Endodermal cell (in vitro differentiated cells): ENCODE measurements at regions not wholly inside any gene's neighbourhood (a gene's known extent, or its start where the extent isn't known, plus 50 kb on each side); places are given as distances from the start of the nearest gene placed in this dataset.
A peak's percentile ranks its signal among the peaks of the same experiment; 100 is the strongest.

ENCODE experiments used
- DNase-seq: peaks from one replicate; pipeline ENCODE4 v3.0.0-alpha.2; 2017
- H3K27ac ChIP-seq: 2 replicates; pipeline ENCODE4 v1.5.1; 2013; ENCODE audit warnings: mild to moderate bottlenecking, low read depth, low read length, moderate library complexity
- H3K27me3 ChIP-seq: 2 replicates; pipeline ENCODE4 v1.6.1; 2013; ENCODE audit warnings: mild to moderate bottlenecking, low read length, moderate library complexity; ENCODE audit not compliant: insufficient read depth, control insufficient read depth, poor library complexity, severe bottlenecking
- H3K36me3 ChIP-seq: 2 replicates; pipeline ENCODE4 v1.7.0; 2013; ENCODE audit warnings: mild to moderate bottlenecking, low read length, moderate library complexity; ENCODE audit not compliant: control insufficient read depth, insufficient read depth
- H3K4me1 ChIP-seq: one replicate; pipeline ENCODE4 v1.7.0; 2013; ENCODE audit warnings: low read length; ENCODE audit not compliant: control insufficient read depth, insufficient read depth
- H3K4me3 ChIP-seq: 2 replicates; pipeline ENCODE4 v1.5.1; 2013; ENCODE audit warnings: mild to moderate bottlenecking, low read length, moderate library complexity
- H3K9ac ChIP-seq: 2 replicates; pipeline ENCODE4 v1.6.1; 2013; ENCODE audit warnings: mild to moderate bottlenecking, low read length, moderate library complexity; ENCODE audit not compliant: poor library complexity, severe bottlenecking; ENCODE audit errors: extremely low read depth
- H3K9me3 ChIP-seq: 2 replicates; pipeline ENCODE4 v1.6.1; 2013; ENCODE audit warnings: mild to moderate bottlenecking, low read length, moderate library complexity; ENCODE audit not compliant: control insufficient read depth
- H3K27ac Mint-ChIP-seq: 2 replicates; pipeline ENCODE4 v1.8.0; 2020; ENCODE audit warnings: mixed read lengths
- H3K27me3 Mint-ChIP-seq: 2 replicates; pipeline ENCODE4 v1.8.0; 2021; ENCODE audit warnings: mild to moderate bottlenecking, mixed read lengths; ENCODE audit not compliant: insufficient read depth
- H3K36me3 Mint-ChIP-seq: 2 replicates; pipeline ENCODE4 v1.8.0; 2020; ENCODE audit warnings: low read depth, mixed read lengths
- H3K4me1 Mint-ChIP-seq: 2 replicates; pipeline ENCODE4 v1.8.0; 2020; ENCODE audit warnings: mixed read lengths
- H3K4me3 Mint-ChIP-seq: 2 replicates; pipeline ENCODE4 v1.8.0; 2020; ENCODE audit warnings: mild to moderate bottlenecking, moderate library complexity, mixed read lengths
- H3K9me3 Mint-ChIP-seq: 2 replicates; pipeline ENCODE4 v1.8.0; 2020; ENCODE audit warnings: mild to moderate bottlenecking, mixed read lengths
- WGBS, 2 experiments: methylation state at CpG; one replicate each; pipeline versions ENCODE4 v1.1.5 to v1.1.7; 2013; ENCODE audit warnings: missing lambda C conversion rate in 2 of 2, mixed read lengths in 1 of 2; ENCODE audit not compliant: insufficient coverage in 1 of 2, insufficient read length in 1 of 2; 5-methylcytosine and 5-hydroxymethylcytosine counted together
- TF ChIP-seq, protein P1 (sequence below): fragments of 200-600 bp; sonication (generic); conservative IDR thresholded peaks from 2 replicates; pipeline ENCODE4 v1.5.0; 2021; ENCODE audit warnings: antibody characterized with exemption, mild to moderate bottlenecking

DNA sequence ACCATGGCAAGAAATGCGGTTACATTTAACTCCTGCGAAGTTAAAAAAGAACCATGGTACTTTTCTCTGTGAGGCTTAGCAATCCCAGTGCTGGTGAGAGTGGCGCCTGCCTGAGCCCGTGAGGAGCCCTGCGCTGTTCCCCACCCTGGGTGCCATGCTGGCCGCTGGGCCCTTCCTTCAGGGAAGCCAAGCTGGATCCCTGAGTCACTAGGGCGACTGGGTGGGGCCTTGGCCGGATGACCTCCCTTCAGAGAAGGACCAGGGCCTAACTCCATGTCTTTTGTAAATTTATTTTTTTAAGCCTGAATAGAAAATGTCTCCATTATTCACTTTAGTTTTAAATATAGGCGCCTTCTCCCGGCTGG, 209.1 kb downstream of the ERMARD start:
- no peaks in the 10 kb centered on the region for H3K4me1 Mint-ChIP-seq

DNA sequence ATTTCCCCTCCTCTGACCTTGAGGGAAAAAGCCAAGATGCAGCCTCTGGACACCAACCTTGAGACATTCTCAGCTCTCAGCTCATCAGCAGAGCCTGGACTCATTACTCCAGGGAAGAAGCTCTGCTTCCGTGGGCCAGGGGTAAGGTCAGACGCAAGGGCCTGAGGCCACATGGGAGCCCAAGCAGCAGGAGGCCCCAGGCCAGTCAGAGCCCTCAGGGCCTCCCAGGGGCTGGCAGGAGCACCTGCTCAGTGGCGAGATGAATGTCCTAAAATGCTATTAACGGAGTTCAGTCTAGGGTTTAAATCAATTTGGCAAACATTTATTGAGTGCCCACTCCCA, 208.6 kb downstream of the ERMARD start:
- H3K9ac ChIP-seq = no peak overlapping the region
- Mint-ChIP-seq H3K36me3 (no peaks in the 10 kb centered on the region), H3K4me1 (no peaks in the 10 kb centered on the region), H3K27ac (no peak overlapping the region), H3K4me3 (no peak overlapping the region), H3K9me3 (no peaks in the 10 kb centered on the region), H3K27me3 (peaks cover 7% of the 10 kb centered on the region)
- H3K27ac ChIP-seq = no peak overlapping the region
- DNase-seq = peak; percentile 32
- H3K4me3 ChIP-seq = no peak overlapping the region
- TF ChIP-seq, protein P1, sequence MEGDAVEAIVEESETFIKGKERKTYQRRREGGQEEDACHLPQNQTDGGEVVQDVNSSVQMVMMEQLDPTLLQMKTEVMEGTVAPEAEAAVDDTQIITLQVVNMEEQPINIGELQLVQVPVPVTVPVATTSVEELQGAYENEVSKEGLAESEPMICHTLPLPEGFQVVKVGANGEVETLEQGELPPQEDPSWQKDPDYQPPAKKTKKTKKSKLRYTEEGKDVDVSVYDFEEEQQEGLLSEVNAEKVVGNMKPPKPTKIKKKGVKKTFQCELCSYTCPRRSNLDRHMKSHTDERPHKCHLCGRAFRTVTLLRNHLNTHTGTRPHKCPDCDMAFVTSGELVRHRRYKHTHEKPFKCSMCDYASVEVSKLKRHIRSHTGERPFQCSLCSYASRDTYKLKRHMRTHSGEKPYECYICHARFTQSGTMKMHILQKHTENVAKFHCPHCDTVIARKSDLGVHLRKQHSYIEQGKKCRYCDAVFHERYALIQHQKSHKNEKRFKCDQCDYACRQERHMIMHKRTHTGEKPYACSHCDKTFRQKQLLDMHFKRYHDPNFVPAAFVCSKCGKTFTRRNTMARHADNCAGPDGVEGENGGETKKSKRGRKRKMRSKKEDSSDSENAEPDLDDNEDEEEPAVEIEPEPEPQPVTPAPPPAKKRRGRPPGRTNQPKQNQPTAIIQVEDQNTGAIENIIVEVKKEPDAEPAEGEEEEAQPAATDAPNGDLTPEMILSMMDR = no peak
- no peaks in the 10 kb centered on the region for H3K9me3 ChIP-seq
- H3K36me3 ChIP-seq = no peaks in the 10 kb centered on the region
- H3K27me3 ChIP-seq = peaks cover 16% of the 10 kb centered on the region
- H3K4me1 ChIP-seq = no peaks in the 10 kb centered on the region
- WGBS, 2 experiments = 93 to 94% methylated on average over 4 of the region's 4 CpGs

More for the DNA sequence above, 209.1 kb downstream of the ERMARD start:
- Histone ChIP-seq H3K36me3 (no peaks in the 10 kb centered on the region), H3K27ac (no peak overlapping the region), H3K4me1 (no peaks in the 10 kb centered on the region), H3K4me3 (no peak overlapping the region), H3K27me3 (peaks cover 16% of the 10 kb centered on the region), H3K9me3 (no peaks in the 10 kb centered on the region), H3K9ac (no peak overlapping the region)
- Mint-ChIP-seq H3K27me3 (peaks cover 7% of the 10 kb centered on the region), H3K36me3 (no peaks in the 10 kb centered on the region), H3K27ac (no peak overlapping the region), H3K4me3 (no peak overlapping the region), H3K9me3 (no peaks in the 10 kb centered on the region)
- WGBS, 2 experiments = 93 to 99% methylated on average over 7 to 10 of the region's 10 CpGs
- DNase-seq = peak; percentile 43
- TF ChIP-seq, protein P1 = no peak

DNA sequence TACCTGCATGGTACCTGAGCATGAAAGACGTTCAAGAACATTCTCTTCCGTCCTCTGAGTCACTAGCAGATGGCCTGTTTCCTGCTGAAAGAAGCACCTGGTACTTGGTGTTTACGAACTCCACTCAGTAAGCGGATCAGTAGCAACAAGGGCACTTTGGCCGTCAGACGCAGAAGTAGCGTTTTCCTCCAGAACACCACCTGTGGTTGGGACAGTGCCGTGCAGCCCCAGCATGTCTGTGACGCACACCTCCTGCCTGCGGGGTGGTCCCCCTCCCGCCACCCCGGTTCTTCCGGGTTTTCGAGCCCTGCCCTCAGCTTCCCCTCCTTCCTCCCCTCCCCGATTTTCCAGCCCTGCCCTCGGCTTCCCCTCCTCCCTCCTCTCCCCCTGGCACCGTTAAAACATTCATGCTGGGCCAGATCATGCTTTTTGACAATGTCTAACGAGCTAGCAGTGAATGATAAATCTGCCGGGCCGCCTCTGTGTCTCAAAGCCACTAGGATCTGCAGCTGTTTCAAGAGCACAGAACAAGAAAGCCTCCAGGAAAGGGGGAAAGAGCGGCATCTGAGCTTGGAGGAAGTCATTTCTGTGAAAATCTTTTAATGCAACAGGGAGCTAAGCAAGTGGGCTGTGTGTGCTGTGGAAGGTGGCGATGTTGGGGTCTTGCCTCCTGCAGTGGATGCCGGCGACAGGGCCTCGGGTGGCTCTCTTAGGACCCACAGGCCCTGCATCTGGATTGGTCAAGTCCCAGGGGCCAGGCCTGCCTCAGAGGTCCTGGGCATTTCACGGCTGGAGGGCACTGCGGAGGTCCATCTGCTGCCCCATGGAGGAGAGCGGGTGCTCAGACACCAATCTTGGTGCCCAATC, 207.9 kb downstream of the ERMARD start:
- H3K36me3 ChIP-seq = no peaks in the 10 kb centered on the region
- H3K9ac ChIP-seq = no peak overlapping the region
- H3K4me3 ChIP-seq = no peak overlapping the region
- peak; percentile 45 for DNase-seq
- H3K27ac Mint-ChIP-seq = no peak overlapping the region
- H3K4me1 Mint-ChIP-seq = no peaks in the 10 kb centered on the region
- WGBS, 2 experiments = 90 to 93% methylated on average over 24 to 28 of the region's 28 CpGs
- no peak overlapping the region for H3K27ac ChIP-seq
- H3K4me1 ChIP-seq = no peaks in the 10 kb centered on the region
- no peak overlapping the region for H3K4me3 Mint-ChIP-seq
- peaks cover 16% of the 10 kb centered on the region for H3K27me3 ChIP-seq
- H3K27me3 Mint-ChIP-seq = peaks cover 7% of the 10 kb centered on the region
- H3K9me3 ChIP-seq = no peaks in the 10 kb centered on the region
- no peaks in the 10 kb centered on the region for H3K9me3 Mint-ChIP-seq
- no peaks in the 10 kb centered on the region for H3K36me3 Mint-ChIP-seq
- TF ChIP-seq, protein P1 = peak; percentile 26
